SK-N-SH (cell line): ENCODE measurements at regions not wholly inside any gene's neighbourhood (a gene's known extent, or its start where the extent isn't known, plus 50 kb on each side); places are given as distances from the start of the nearest gene placed in this dataset.

Source experiments
- CTCF ChIA-PET: fragments of 300-600, 350-600 bp; formaldehyde crosslinking; extraction: SDS; loops from one replicate; lab custom pipeline; 2021; lab: Yijun Ruan, JAX
- POLR2A ChIA-PET: fragments of 350-600 bp; sonication (Branson Sonifier 250); formaldehyde crosslinking; extraction: SDS; loops from one replicate; lab custom pipeline; 2020; ENCODE audit warnings: antibody characterized with exemption, inconsistent platforms; lab: Yijun Ruan, JAX
- DNase-seq: peaks from one replicate; pipeline ENCODE4 v3.0.0; 2012
- H2AFZ ChIP-seq: fragments of 200-600 bp; sonication (generic); 2 replicates; pipeline ENCODE4 v1.8.1; 2016; ENCODE audit warnings: antibody characterized with exemption, mild to moderate bottlenecking, low read depth
- H3F3A ChIP-seq: fragments of 200-600 bp; sonication (generic); replicated peaks from 2 replicates; pipeline ENCODE3; 2016; ENCODE audit warnings: antibody characterized with exemption, mild to moderate bottlenecking; ENCODE audit not compliant: insufficient read depth
- H3K27ac ChIP-seq, 2 experiments: fragments of 200-500 bp in 1 of 2; fragments of 200-600 bp in 1 of 2; sonication (Bioruptor generic) in 1 of 2; sonication (generic), shearing (Covaris generic) in 1 of 2; 2 replicates each; pipeline versions ENCODE4 v1.5.1 to v1.6.1; 2014 to 2016; ENCODE audit warnings: low read depth in 2 of 2, inconsistent platforms in 1 of 2, low read length in 1 of 2, mild to moderate bottlenecking in 1 of 2, mixed read lengths in 1 of 2
- H3K27me3 ChIP-seq: fragments of 200-600 bp; sonication (generic), shearing (Covaris generic); 2 replicates; pipeline ENCODE4 v1.6.1; 2016; ENCODE audit warnings: mixed run types; ENCODE audit not compliant: insufficient read depth
- H3K36me3 ChIP-seq, 2 experiments: fragments of 200-500 bp in 1 of 2; fragments of 200-600 bp in 1 of 2; sonication (Bioruptor generic) in 1 of 2; sonication (generic) in 1 of 2; replicated peaks in 1 of 2; 2 replicates each; pipeline versions ENCODE3 to v1.5.1; 2014 to 2016; ENCODE audit warnings: low read length in 1 of 2, mild to moderate bottlenecking in 1 of 2; ENCODE audit not compliant: insufficient read depth in 2 of 2, control insufficient read depth in 1 of 2
- H3K4me1 ChIP-seq, 2 experiments: fragments of 200-500 bp in 1 of 2; fragments of 200-600 bp in 1 of 2; sonication (Bioruptor generic) in 1 of 2; sonication (generic), shearing (Covaris generic) in 1 of 2; 2 replicates each; pipeline versions ENCODE4 v1.5.1 to v1.6.1; 2014 to 2016; ENCODE audit warnings: low read depth in 1 of 2, low read length in 1 of 2, mixed run types in 1 of 2; ENCODE audit not compliant: insufficient read depth in 2 of 2, control insufficient read depth in 1 of 2
- H3K4me2 ChIP-seq: fragments of 200-600 bp; sonication (generic), shearing (Covaris generic); 2 replicates; pipeline ENCODE4 v1.6.1; 2017; ENCODE audit warnings: mixed run types
- H3K4me3 ChIP-seq, 2 experiments: fragments of 200-500 bp in 1 of 2; fragments of 200-600 bp in 1 of 2; sonication (Bioruptor generic) in 1 of 2; sonication (generic), shearing (Covaris generic) in 1 of 2; 2 replicates each; pipeline versions ENCODE4 v1.5.1 to v1.8.1; 2014 to 2016; ENCODE audit warnings: low read depth in 2 of 2, inconsistent platforms in 1 of 2, low read length in 1 of 2, mild to moderate bottlenecking in 1 of 2, mixed read lengths in 1 of 2, moderate library complexity in 1 of 2
- H3K79me2 ChIP-seq: fragments of 200-600 bp; sonication (generic); 2 replicates; pipeline ENCODE4 v1.8.1; 2017; ENCODE audit warnings: mild to moderate bottlenecking; ENCODE audit not compliant: insufficient read depth
- H3K9ac ChIP-seq: fragments of 200-600 bp; sonication (generic); 2 replicates; pipeline ENCODE4 v1.6.1; 2017; ENCODE audit warnings: mixed run types
- H3K9me2 ChIP-seq: fragments of 200-600 bp; sonication (generic); 2 replicates; pipeline ENCODE4 v1.6.1; 2017; ENCODE audit warnings: mixed run types
- H3K9me3 ChIP-seq: fragments of 200-600 bp; sonication (generic); 2 replicates; pipeline ENCODE4 v1.6.1; 2017; ENCODE audit warnings: mixed run types, mild to moderate bottlenecking, moderate library complexity
- H4K20me1 ChIP-seq: fragments of 200-600 bp; sonication (generic); 2 replicates; pipeline ENCODE4 v1.6.1; 2017; ENCODE audit warnings: mild to moderate bottlenecking, mixed run types; ENCODE audit not compliant: insufficient read depth
- CTCF ChIP-seq: fragments of 200-600 bp; sonication (generic); IDR thresholded peaks from 2 replicates; pipeline ENCODE4 v1.6.1; 2017; ENCODE audit warnings: antibody characterized with exemption, mild to moderate bottlenecking, moderate library complexity
- ELF1 ChIP-seq: IDR thresholded peaks from 2 replicates; pipeline ENCODE4 v1.4.0; 2012
- EP300 ChIP-seq, 2 experiments: IDR thresholded peaks; 2 replicates each; pipeline versions ENCODE4 v1.4.0 to v1.6.1; 2012; ENCODE audit warnings: borderline replicate concordance in 1 of 2, low read depth in 1 of 2, low read length in 1 of 2
- EZH2phosphoT487 ChIP-seq: fragments of 200-600 bp; sonication (generic); IDR thresholded peaks from 2 replicates; pipeline ENCODE4 v1.6.1; 2017; ENCODE audit warnings: low read depth, mixed run types, mild to moderate bottlenecking, antibody characterized with exemption, moderate library complexity, borderline replicate concordance
- FOXM1 ChIP-seq: IDR thresholded peaks from 2 replicates; pipeline ENCODE4 v1.4.0; 2012; ENCODE audit warnings: low read depth, mild to moderate bottlenecking
- GABPA ChIP-seq: IDR thresholded peaks from 2 replicates; pipeline ENCODE4 v1.4.0; 2012; ENCODE audit warnings: low read depth, mild to moderate bottlenecking
- GATA2 ChIP-seq: sonication (generic); formaldehyde crosslinking; IDR thresholded peaks from 2 replicates; pipeline ENCODE4 v1.5.0; 2020; ENCODE audit warnings: mild to moderate bottlenecking, missing genetic modification reagents
- MXI1 ChIP-seq: IDR thresholded peaks from 2 replicates; pipeline ENCODE4 v1.6.1; 2012; ENCODE audit warnings: mild to moderate bottlenecking, low read depth, low read length, improper control_type of control experiment
- POLR2AphosphoS5 ChIP-seq: IDR thresholded peaks from 2 replicates; pipeline ENCODE4 v1.6.1; 2012; ENCODE audit warnings: low read depth, low read length
- RCOR1 ChIP-seq: fragments of 150-350 bp; IDR thresholded peaks from 2 replicates; pipeline ENCODE4 v1.6.1; 2017; ENCODE audit warnings: antibody characterized with exemption, low read length
- RXRA ChIP-seq: IDR thresholded peaks from 2 replicates; pipeline ENCODE4 v1.4.0; 2012; ENCODE audit warnings: low read depth, mild to moderate bottlenecking, borderline replicate concordance
- SIN3A ChIP-seq: IDR thresholded peaks from 2 replicates; pipeline ENCODE4 v1.6.1; 2012; ENCODE audit warnings: low read depth, mild to moderate bottlenecking, low read length, moderate library complexity, borderline replicate concordance
- TAF1 ChIP-seq: IDR thresholded peaks from 2 replicates; pipeline ENCODE4 v1.6.1; 2012; ENCODE audit warnings: low read depth, mild to moderate bottlenecking, low read length, moderate library complexity, borderline replicate concordance
- USF2 ChIP-seq: fragments of 150-350 bp; IDR thresholded peaks from 2 replicates; pipeline ENCODE4 v1.6.1; 2017; ENCODE audit warnings: antibody characterized with exemption, low read length, low read depth, borderline replicate concordance
- YY1 ChIP-seq: IDR thresholded peaks from 2 replicates; pipeline ENCODE4 v1.4.0; 2012; ENCODE audit warnings: low read depth, mild to moderate bottlenecking
- WGBS: methylation state at CpG from one replicate; pipeline ENCODE4 v1.1.6; 2017; ENCODE audit warnings: low lambda C conversion rate; 5-methylcytosine and 5-hydroxymethylcytosine counted together
- TF ChIP-seq, protein P1 (sequence below): IDR thresholded peaks from 2 replicates; pipeline ENCODE4 v1.4.0; 2012; ENCODE audit warnings: low read depth, borderline replicate concordance

GRCh38 chr1:30571380-30571779 is 152.0 kb downstream of the MATN1 start:
- no peak overlapping the region for H2AFZ ChIP-seq
- H4K20me1 ChIP-seq, result no peaks in the 10 kb centered on the region
- no peak overlapping the region for H3K4me3 ChIP-seq
- 14% methylated on average over 4 of the region's 4 CpGs for WGBS
- H3K27me3 ChIP-seq, result no peaks in the 10 kb centered on the region
- H3K9me3 ChIP-seq, result no peaks in the 10 kb centered on the region
- no peak overlapping the region for H3K4me2 ChIP-seq
- no peak overlapping the region for H3K9ac ChIP-seq
- CTCF ChIA-PET, result interaction anchor here (0.6 to 1.1 kb wide), 2 partner anchors 191 to 483 kb away, joined by 3 read pairs; no protein-coding TSS in a partner anchor
- DNase-seq, result no peak
- no peaks in the 10 kb centered on the region for H3K79me2 ChIP-seq
- peaks cover 0 to 25% of the 10 kb centered on the region in 2 experiments; a peak in 1 of 4 replicates for H3K4me1 ChIP-seq
- H3K27ac ChIP-seq, result no peak overlapping the region
- H3K36me3 ChIP-seq, result no peaks in the 10 kb centered on the region
- H3K9me2 ChIP-seq, result no peaks in the 10 kb centered on the region
- no peaks in the 10 kb centered on the region for H3F3A ChIP-seq
- TF ChIP-seq TAF1 (no peak), GABPA (no peak), YY1 (no peak), RXRA (no peak), ELF1 (no peak), EZH2phosphoT487 (no peak), SIN3A (no peak), RCOR1 (no peak), EP300 (IDR thresholded peaks at IDR 0.05; ENCODE audit: borderline replicate concordance in 1 of 2, low read depth in 1 of 2, low read length in 1 of 2) (no peak), CTCF (no peak), GATA2 (CRISPR knock-in tag) (no peak), USF2 (no peak), MXI1 (no peak), FOXM1 (no peak), POLR2AphosphoS5 (no peak)
- TF ChIP-seq, protein P1, sequence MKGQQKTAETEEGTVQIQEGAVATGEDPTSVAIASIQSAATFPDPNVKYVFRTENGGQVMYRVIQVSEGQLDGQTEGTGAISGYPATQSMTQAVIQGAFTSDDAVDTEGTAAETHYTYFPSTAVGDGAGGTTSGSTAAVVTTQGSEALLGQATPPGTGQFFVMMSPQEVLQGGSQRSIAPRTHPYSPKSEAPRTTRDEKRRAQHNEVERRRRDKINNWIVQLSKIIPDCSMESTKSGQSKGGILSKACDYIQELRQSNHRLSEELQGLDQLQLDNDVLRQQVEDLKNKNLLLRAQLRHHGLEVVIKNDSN, result no peak
- TF ChIP-seq, all 33 proteins: peak for 0
- POLR2A ChIA-PET, result no interaction called here
